Activated T-cell treated with anti-CD3 and anti-CD28 coated beads, Interleukin-2, amount 50 U/mL, for 72 hours (primary cell): ENCODE measurements at regions not wholly inside any gene's neighbourhood (a gene's known extent, or its start where the extent isn't known, plus 50 kb on each side); places are given as distances from the start of the nearest gene placed in this dataset.

Experiments
- ATAC-seq, 2 donors: fragments of 150-1000 bp; cut with Tn5 transposase; replicated peaks in 1 of 2; 2 replicates each; pipeline ENCODE4 v1.10.0; 2021; ENCODE audit warnings: moderate library complexity in 2 of 2, mild to moderate bottlenecking in 1 of 2
- DNase-seq, 2 donors: peaks; one replicate each; pipeline ENCODE4 v3.0.0; 2021 to 2022; ENCODE audit warnings: mixed read lengths in 1 of 2
- H3K27ac Mint-ChIP-seq: one replicate; pipeline ENCODE4 v1.8.0; 2022; ENCODE audit warnings: mild to moderate bottlenecking, moderate library complexity, mixed read lengths
- H3K27me3 Mint-ChIP-seq: one replicate; pipeline ENCODE4 v1.8.0; 2022; ENCODE audit warnings: low read depth, mixed read lengths
- H3K36me3 Mint-ChIP-seq, 2 donors: one replicate each; pipeline ENCODE4 v1.8.0; 2022; ENCODE audit warnings: mixed read lengths in 2 of 2, mild to moderate bottlenecking in 1 of 2; ENCODE audit not compliant: insufficient read depth in 2 of 2
- H3K4me1 Mint-ChIP-seq: one replicate; pipeline ENCODE4 v1.8.0; 2022; ENCODE audit warnings: low read depth, mixed read lengths
- H3K4me3 Mint-ChIP-seq, 2 donors: one replicate each; pipeline ENCODE4 v1.8.0; 2022; ENCODE audit warnings: mild to moderate bottlenecking in 2 of 2, mixed read lengths in 2 of 2, moderate library complexity in 2 of 2
- H3K9me3 Mint-ChIP-seq, 2 donors: one replicate each; pipeline ENCODE4 v1.8.0; 2022; ENCODE audit warnings: mixed read lengths in 2 of 2

- peaks cover 19% of the 10 kb centered on the region for H3K27me3 Mint-ChIP-seq
- DNase-seq (no peak), ATAC-seq (no peak)
- H3K9me3 Mint-ChIP-seq = no peaks in the 10 kb centered on the region
- no peak overlapping the region for H3K27ac Mint-ChIP-seq
- H3K4me1 Mint-ChIP-seq = no peaks in the 10 kb centered on the region
- H3K36me3 Mint-ChIP-seq = no peaks in the 10 kb centered on the region
- H3K4me3 Mint-ChIP-seq = no peak overlapping the region
Measured at GRCh38 chrX:137646472-137646871, 80.5 kb downstream of the ZIC3 start.

- Mint-ChIP-seq H3K36me3 (no peaks in the 10 kb centered on the region), H3K4me1 (no peaks in the 10 kb centered on the region), H3K9me3 (no peaks in the 10 kb centered on the region), H3K27ac (no peak overlapping the region), H3K27me3 (peaks cover 7% of the 10 kb centered on the region), H3K4me3 (no peak overlapping the region)
- DNase-seq = no peak
- ATAC-seq = no peak
Measured at GRCh38 chrX:137651647-137652046, 85.7 kb downstream of the ZIC3 start.

- DNase-seq = no peak
- Mint-ChIP-seq H3K4me1 (no peaks in the 10 kb centered on the region), H3K4me3 (no peak overlapping the region), H3K27me3 (peaks cover 7% of the 10 kb centered on the region), H3K27ac (no peak overlapping the region), H3K36me3 (no peaks in the 10 kb centered on the region), H3K9me3 (no peaks in the 10 kb centered on the region)
- ATAC-seq = no peak
Measured at GRCh38 chrX:137652086-137652485, 86.2 kb downstream of the ZIC3 start.

GRCh38 chrX:137654481-137654880, 88.6 kb downstream of the ZIC3 start:
- H3K4me1 Mint-ChIP-seq = no peaks in the 10 kb centered on the region
- no peak for DNase-seq
- peaks cover 0 to 2% of the 10 kb centered on the region in 2 donors for H3K9me3 Mint-ChIP-seq
- no peak overlapping the region for H3K27ac Mint-ChIP-seq
- H3K36me3 Mint-ChIP-seq = no peaks in the 10 kb centered on the region
- peaks cover 7% of the 10 kb centered on the region for H3K27me3 Mint-ChIP-seq
- no peak overlapping the region for H3K4me3 Mint-ChIP-seq
- ATAC-seq = no peak

- H3K9me3 Mint-ChIP-seq = peaks cover 3 to 4% of the 10 kb centered on the region in 2 donors
- H3K36me3 Mint-ChIP-seq = no peaks in the 10 kb centered on the region
Measured at GRCh38 chrX:137667776-137668175, 101.8 kb downstream of the ZIC3 start.

GRCh38 chrX:137684591-137684990, 118.7 kb downstream of the ZIC3 start:
- Mint-ChIP-seq H3K27me3 (peaks cover 7% of the 10 kb centered on the region), H3K9me3 (no peaks in the 10 kb centered on the region), H3K4me3 (no peak overlapping the region), H3K27ac (no peak overlapping the region), H3K36me3 (no peaks in the 10 kb centered on the region), H3K4me1 (no peaks in the 10 kb centered on the region)
- DNase-seq (no peak), ATAC-seq (no peak)

More at GRCh38 chrX:137667776-137668175, 101.8 kb downstream of the ZIC3 start:
- DNase-seq (no peak), ATAC-seq (no peak)
- Mint-ChIP-seq H3K4me1 (no peaks in the 10 kb centered on the region), H3K27ac (no peak overlapping the region), H3K27me3 (peaks cover 16% of the 10 kb centered on the region), H3K4me3 (no peak overlapping the region)

GRCh38 chrX:137695417-137695816, 129.5 kb downstream of the ZIC3 start:
- Mint-ChIP-seq H3K4me3 (no peak overlapping the region), H3K36me3 (no peaks in the 10 kb centered on the region), H3K4me1 (no peaks in the 10 kb centered on the region), H3K27ac (no peak overlapping the region), H3K9me3 (no peaks in the 10 kb centered on the region), H3K27me3 (peaks cover 20% of the 10 kb centered on the region)
- no peak for DNase-seq
- ATAC-seq = no peak

- Mint-ChIP-seq H3K4me1 (no peaks in the 10 kb centered on the region), H3K9me3 (no peaks in the 10 kb centered on the region), H3K27me3 (peaks cover 18% of the 10 kb centered on the region), H3K36me3 (no peaks in the 10 kb centered on the region), H3K27ac (no peak overlapping the region), H3K4me3 (no peak overlapping the region)
- DNase-seq (no peak), ATAC-seq (no peak)
Measured at GRCh38 chrX:137707348-137707747, 141.4 kb downstream of the ZIC3 start.

- H3K36me3 Mint-ChIP-seq = no peaks in the 10 kb centered on the region
- no peak overlapping the region for H3K27ac Mint-ChIP-seq
- H3K4me3 Mint-ChIP-seq = no peak overlapping the region
- no peaks in the 10 kb centered on the region for H3K9me3 Mint-ChIP-seq
- H3K4me1 Mint-ChIP-seq = no peaks in the 10 kb centered on the region
- DNase-seq (no peak), ATAC-seq (no peak)
- H3K27me3 Mint-ChIP-seq = peaks cover 19% of the 10 kb centered on the region
Measured at GRCh38 chrX:137742846-137743245, 176.9 kb downstream of the ZIC3 start.

- no peak overlapping the region for H3K27ac Mint-ChIP-seq
- DNase-seq (no peak), ATAC-seq (no peak)
- H3K4me3 Mint-ChIP-seq = no peak overlapping the region
- H3K27me3 Mint-ChIP-seq = peaks cover 19% of the 10 kb centered on the region
- no peaks in the 10 kb centered on the region for H3K36me3 Mint-ChIP-seq
- no peaks in the 10 kb centered on the region for H3K4me1 Mint-ChIP-seq
- no peaks in the 10 kb centered on the region for H3K9me3 Mint-ChIP-seq
Measured at GRCh38 chrX:137743414-137743813, 177.5 kb downstream of the ZIC3 start.

GRCh38 chrX:137746289-137746688, 180.4 kb downstream of the ZIC3 start:
- peaks cover 24% of the 10 kb centered on the region for H3K27me3 Mint-ChIP-seq
- no peaks in the 10 kb centered on the region for H3K4me1 Mint-ChIP-seq
- ATAC-seq (no peak), DNase-seq (no peak)
- no peak overlapping the region for H3K27ac Mint-ChIP-seq
- no peaks in the 10 kb centered on the region for H3K36me3 Mint-ChIP-seq
- H3K4me3 Mint-ChIP-seq = no peak overlapping the region
- no peaks in the 10 kb centered on the region for H3K9me3 Mint-ChIP-seq

GRCh38 chrX:137747244-137748043, 181.5 kb downstream of the ZIC3 start:
- Mint-ChIP-seq H3K4me1 (no peaks in the 10 kb centered on the region), H3K4me3 (no peak overlapping the region), H3K27me3 (peaks cover 24% of the 10 kb centered on the region), H3K9me3 (no peaks in the 10 kb centered on the region), H3K36me3 (no peaks in the 10 kb centered on the region), H3K27ac (no peak overlapping the region)
- ATAC-seq (no peak), DNase-seq (no peak)

GRCh38 chrX:137748827-137749226, 182.9 kb downstream of the ZIC3 start:
- Mint-ChIP-seq H3K36me3 (no peaks in the 10 kb centered on the region), H3K4me1 (no peaks in the 10 kb centered on the region), H3K27me3 (peaks cover 24% of the 10 kb centered on the region), H3K27ac (no peak overlapping the region), H3K4me3 (no peak overlapping the region), H3K9me3 (no peaks in the 10 kb centered on the region)
- no peak for DNase-seq
- no peak for ATAC-seq

- H3K4me1 Mint-ChIP-seq = no peaks in the 10 kb centered on the region
- H3K27ac Mint-ChIP-seq = no peak overlapping the region
- H3K36me3 Mint-ChIP-seq = no peaks in the 10 kb centered on the region
- no peak for ATAC-seq
- no peak overlapping the region for H3K4me3 Mint-ChIP-seq
- H3K27me3 Mint-ChIP-seq = peaks cover 24% of the 10 kb centered on the region
- H3K9me3 Mint-ChIP-seq = no peaks in the 10 kb centered on the region
- no peak for DNase-seq
Measured at GRCh38 chrX:137749246-137749645, 183.3 kb downstream of the ZIC3 start.
